ENCODE measurements at regions not wholly inside any gene's neighbourhood (a gene's known extent, or its start where the extent isn't known, plus 50 kb on each side); places are given as distances from the start of the nearest gene placed in this dataset.

DNA sequence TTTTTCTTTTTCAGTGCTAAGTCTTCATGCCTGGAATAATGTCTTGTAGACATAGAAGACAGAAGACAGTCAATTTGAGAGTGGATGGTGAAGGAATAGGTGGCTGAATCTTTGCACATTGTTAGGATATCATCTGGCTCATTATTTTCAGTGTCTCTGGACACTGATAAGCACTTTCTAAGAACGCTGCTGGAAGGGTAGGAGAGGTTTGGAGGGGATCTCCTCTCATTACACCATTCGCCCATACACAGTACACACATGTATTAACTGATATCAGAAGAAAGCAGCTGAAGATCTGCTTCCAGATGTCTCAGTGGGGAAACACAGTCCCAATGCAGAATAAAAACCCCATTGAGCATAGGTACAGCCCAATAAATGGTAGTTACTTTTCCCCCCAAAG is 461.1 kb upstream of the DCN start:
- intact Hi-C loops (cut with DNase I; ENCODE audit: low total_unique reads): no loop called here
- Histone ChIP-seq H3K9me3 (no peaks in the 10 kb centered on the region), H3K27me3 (replicated peaks in 1 of 7) (no peaks in the 10 kb centered on the region), H3K4me1 (no peaks in the 10 kb centered on the region), H3K36me3 (no peaks in the 10 kb centered on the region), H3K27ac (no peak overlapping the region), H3K4me3 (no peak overlapping the region)
- TF ChIP-seq POLR2A (IDR thresholded peaks at IDR 0.05) (no peak), POLR2AphosphoS5 (IDR thresholded peaks at IDR 0.05) (no peak)
- TF ChIP-seq, protein P1, sequence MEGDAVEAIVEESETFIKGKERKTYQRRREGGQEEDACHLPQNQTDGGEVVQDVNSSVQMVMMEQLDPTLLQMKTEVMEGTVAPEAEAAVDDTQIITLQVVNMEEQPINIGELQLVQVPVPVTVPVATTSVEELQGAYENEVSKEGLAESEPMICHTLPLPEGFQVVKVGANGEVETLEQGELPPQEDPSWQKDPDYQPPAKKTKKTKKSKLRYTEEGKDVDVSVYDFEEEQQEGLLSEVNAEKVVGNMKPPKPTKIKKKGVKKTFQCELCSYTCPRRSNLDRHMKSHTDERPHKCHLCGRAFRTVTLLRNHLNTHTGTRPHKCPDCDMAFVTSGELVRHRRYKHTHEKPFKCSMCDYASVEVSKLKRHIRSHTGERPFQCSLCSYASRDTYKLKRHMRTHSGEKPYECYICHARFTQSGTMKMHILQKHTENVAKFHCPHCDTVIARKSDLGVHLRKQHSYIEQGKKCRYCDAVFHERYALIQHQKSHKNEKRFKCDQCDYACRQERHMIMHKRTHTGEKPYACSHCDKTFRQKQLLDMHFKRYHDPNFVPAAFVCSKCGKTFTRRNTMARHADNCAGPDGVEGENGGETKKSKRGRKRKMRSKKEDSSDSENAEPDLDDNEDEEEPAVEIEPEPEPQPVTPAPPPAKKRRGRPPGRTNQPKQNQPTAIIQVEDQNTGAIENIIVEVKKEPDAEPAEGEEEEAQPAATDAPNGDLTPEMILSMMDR (IDR thresholded peaks at IDR 0.05 in 8 of 11, conservative IDR thresholded peaks at IDR 0.05 in 3 of 11): no peak
- DNase-seq: no peak
- 75 to 93% (median 88%) methylated on average over 2 of the region's 2 CpGs for WGBS, 5 donors

DNA sequence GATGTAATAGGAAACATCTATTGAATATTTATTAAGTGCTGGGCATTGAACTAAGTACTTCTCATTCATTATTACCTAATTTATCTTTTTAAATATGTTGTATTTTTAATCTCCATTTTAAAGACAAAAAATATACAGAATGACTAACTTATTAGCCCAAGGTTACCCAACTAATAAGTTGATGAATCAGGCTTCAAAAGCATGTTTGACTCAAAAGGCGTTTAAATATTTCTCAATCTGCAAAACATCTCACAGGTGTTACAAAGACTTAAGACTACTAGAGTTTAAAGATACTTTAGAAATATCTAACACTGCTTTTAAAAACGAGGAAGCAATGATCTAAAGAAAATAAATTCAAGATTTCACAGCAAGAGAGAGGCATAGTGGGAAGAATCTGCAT is 457.4 kb upstream of the DCN start:
- H3K36me3 ChIP-seq: no peaks in the 10 kb centered on the region
- no peak overlapping the region for H3K4me3 ChIP-seq
- TF ChIP-seq POLR2A (IDR thresholded peaks at IDR 0.05): no peak
- no peak for TF ChIP-seq POLR2AphosphoS5 (IDR thresholded peaks at IDR 0.05)
- TF ChIP-seq, protein P1 (IDR thresholded peaks at IDR 0.05 in 8 of 11, conservative IDR thresholded peaks at IDR 0.05 in 3 of 11): no peak
- no peak for DNase-seq
- no peaks in the 10 kb centered on the region for H3K27me3 ChIP-seq (replicated peaks in 1 of 7)
- H3K27ac ChIP-seq: no peak overlapping the region
- 66 to 86% (median 72%) methylated on average over 2 of the region's 2 CpGs for WGBS, 5 donors
- intact Hi-C loops (cut with DNase I; ENCODE audit: low total_unique reads): no loop called here
- no peaks in the 10 kb centered on the region for H3K9me3 ChIP-seq
- no peaks in the 10 kb centered on the region for H3K4me1 ChIP-seq

DNA sequence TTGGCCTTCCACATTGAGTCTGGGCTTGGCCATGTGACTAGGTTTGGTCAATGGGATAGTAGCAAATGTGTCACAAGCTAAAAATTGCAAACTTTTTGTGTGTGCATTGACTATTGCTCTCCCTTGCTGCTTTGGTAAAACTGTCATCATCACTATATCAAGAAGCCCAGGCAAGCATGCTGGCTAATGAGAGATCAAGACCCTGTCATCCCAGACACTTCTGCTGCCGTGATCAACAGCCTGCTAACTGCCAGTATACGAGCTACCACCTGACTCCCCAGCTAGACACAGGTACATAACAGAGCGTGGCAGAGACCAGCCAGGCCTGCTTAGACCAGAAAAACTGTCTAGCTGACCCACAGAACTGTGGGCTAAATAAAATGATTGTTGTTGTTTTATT is 456.7 kb upstream of the DCN start:
- Histone ChIP-seq H3K36me3 (no peaks in the 10 kb centered on the region), H3K27me3 (replicated peaks in 1 of 7) (no peaks in the 10 kb centered on the region), H3K4me3 (no peak overlapping the region), H3K9me3 (peaks cover 0 to 4% (median 0%) of the 10 kb centered on the region in 8 donors), H3K27ac (no peak overlapping the region), H3K4me1 (no peaks in the 10 kb centered on the region)
- 85 to 90% (median 87%) methylated on average over 3 of the region's 3 CpGs for WGBS, 5 donors
- intact Hi-C loops (cut with DNase I; ENCODE audit: low total_unique reads): no loop called here
- no peak for DNase-seq
- TF ChIP-seq, protein P1 (IDR thresholded peaks at IDR 0.05 in 8 of 11, conservative IDR thresholded peaks at IDR 0.05 in 3 of 11): no peak
- no peak for TF ChIP-seq POLR2AphosphoS5 (IDR thresholded peaks at IDR 0.05)
- TF ChIP-seq POLR2A (IDR thresholded peaks at IDR 0.05): no peak

DNA sequence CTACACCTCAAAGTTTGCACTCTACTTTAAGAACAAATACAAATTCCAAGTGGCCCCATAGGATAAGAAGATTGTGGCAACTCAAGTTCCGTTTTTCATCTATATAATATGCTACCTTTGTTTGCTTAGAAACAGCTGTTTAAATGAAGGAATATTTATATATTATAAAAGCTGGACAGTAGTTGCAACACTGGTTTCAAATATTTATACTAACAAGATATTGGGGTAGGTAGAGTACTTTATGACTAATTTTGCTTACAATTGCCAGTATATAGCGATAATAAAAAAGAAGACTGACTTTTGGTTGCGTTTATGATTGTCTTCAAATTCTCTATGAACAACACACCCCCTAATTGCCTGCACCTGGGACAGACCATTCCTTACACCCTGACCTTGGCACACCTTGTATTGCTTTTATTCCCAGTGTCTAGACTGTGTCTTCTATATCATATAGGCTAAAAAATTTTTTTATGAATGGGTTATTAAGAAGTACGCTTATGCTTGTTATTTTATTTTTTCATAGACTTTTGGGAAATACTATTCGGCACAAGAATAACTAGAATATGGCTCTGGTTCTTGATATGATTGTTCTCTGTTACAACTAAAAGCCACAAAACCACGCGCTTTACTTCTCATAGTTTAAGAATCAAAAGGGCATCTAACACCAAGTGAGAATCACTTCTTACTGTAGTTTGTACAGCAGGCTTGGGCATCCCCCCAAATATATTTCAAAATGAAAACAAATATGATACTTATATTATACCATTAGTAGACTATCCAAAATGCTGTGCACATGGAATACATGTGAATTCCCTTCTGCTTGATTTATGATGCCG is 455.4 kb upstream of the DCN start:
- no peaks in the 10 kb centered on the region for H3K36me3 ChIP-seq
- DNase-seq: no peak
- H3K4me1 ChIP-seq: no peaks in the 10 kb centered on the region
- H3K27ac ChIP-seq: no peak overlapping the region
- TF ChIP-seq POLR2A (IDR thresholded peaks at IDR 0.05) (no peak), POLR2AphosphoS5 (IDR thresholded peaks at IDR 0.05) (no peak)
- TF ChIP-seq, protein P1 (IDR thresholded peaks at IDR 0.05 in 8 of 11, conservative IDR thresholded peaks at IDR 0.05 in 3 of 11): no peak
- peaks cover 0 to 12% (median 3%) of the 10 kb centered on the region in 8 donors for H3K9me3 ChIP-seq
- no peak overlapping the region for H3K4me3 ChIP-seq
- WGBS, 5 donors: 88 to 96% (median 90%) methylated on average over 8 of the region's 8 CpGs
- intact Hi-C loops (cut with DNase I; ENCODE audit: low total_unique reads): no loop called here
- H3K27me3 ChIP-seq (replicated peaks in 1 of 7): no peaks in the 10 kb centered on the region
